GM13976 (cell line): ENCODE measurements at regions not wholly inside any gene's neighbourhood (a gene's known extent, or its start where the extent isn't known, plus 50 kb on each side); places are given as distances from the start of the nearest gene placed in this dataset.

Source experiments
- DNase-seq: peaks from one replicate; pipeline ENCODE4 v3.0.0; 2012; ENCODE audit warnings: low spot score
- CTCF ChIP-seq: IDR thresholded peaks from 2 replicates; pipeline ENCODE4 v1.5.1; 2012; ENCODE audit warnings: borderline replicate concordance, mild to moderate bottlenecking; ENCODE audit not compliant: insufficient read depth; ENCODE audit errors: extremely low read depth, missing control alignments, control extremely low read depth
- in situ Hi-C: fragments of 300-500 bp; cut with MboI; formaldehyde crosslinking; loops from one replicate; pipeline ENCODE4 v1.12.0; 2022; ENCODE audit warnings: low sequenced_read_pairs, mixed read lengths, inconsistent platforms; ENCODE audit not compliant: unreplicated experiment

GRCh38 chr9:96052686-96053085 is 177.2 kb downstream of the ERCC6L2 start:
- DNase-seq = no peak
- no peak for TF ChIP-seq CTCF
- in situ Hi-C loops = no loop called here

GRCh38 chr9:96051423-96051822 is 175.9 kb downstream of the ERCC6L2 start:
- in situ Hi-C loops = no loop called here
- DNase-seq = no peak
- no peak for TF ChIP-seq CTCF

- DNase-seq = no peak
- no peak for TF ChIP-seq CTCF
- in situ Hi-C loops = no loop called here
Measured at GRCh38 chr9:96050861-96051155, 175.3 kb downstream of the ERCC6L2 start.

- in situ Hi-C loops = no loop called here
- no peak for TF ChIP-seq CTCF
- no peak for DNase-seq
Measured at GRCh38 chr9:96050048-96050860, 174.8 kb downstream of the ERCC6L2 start.

- no peak for TF ChIP-seq CTCF
- no peak for DNase-seq
- in situ Hi-C loops = no loop called here
Measured at GRCh38 chr9:96048956-96049831, 173.7 kb downstream of the ERCC6L2 start.

GRCh38 chr9:96048104-96048955 is 172.8 kb downstream of the ERCC6L2 start:
- in situ Hi-C loops = no loop called here
- no peak for TF ChIP-seq CTCF
- DNase-seq = no peak
